Hematopoietic multipotent progenitor cell treated with erythropoietin and hydrocortisone succinate and interleukin-3 and kit ligand, for 15 days (in vitro differentiated cells): ENCODE measurements at regions not wholly inside any gene's neighbourhood (a gene's known extent, or its start where the extent isn't known, plus 50 kb on each side); places are given as distances from the start of the nearest gene placed in this dataset.

Experiments used
- DNase-seq: peaks from one replicate; pipeline ENCODE4 v3.0.0-alpha.2; 2015; ENCODE audit warnings: low spot score

DNA sequence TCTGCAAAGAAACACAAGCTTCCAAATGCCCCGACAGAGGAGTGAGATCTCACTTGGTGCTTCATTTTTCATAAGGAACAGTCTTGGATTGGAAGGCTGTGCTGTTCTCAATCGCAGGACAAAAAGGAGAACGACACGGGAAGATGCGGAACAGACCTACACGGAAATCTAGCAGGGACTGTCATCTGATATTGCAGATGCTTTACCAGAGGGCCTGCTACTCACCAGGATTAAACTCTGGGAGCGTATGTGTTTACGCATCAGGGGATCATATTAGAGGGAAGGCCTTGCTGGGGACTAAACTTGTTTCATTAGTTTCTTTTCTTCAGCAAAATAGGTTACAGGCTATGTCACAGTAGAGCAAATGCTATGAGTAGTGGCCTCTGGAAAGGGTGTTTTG lies 82.8 kb upstream of the EEPD1 start:
- no peak for DNase-seq

DNA sequence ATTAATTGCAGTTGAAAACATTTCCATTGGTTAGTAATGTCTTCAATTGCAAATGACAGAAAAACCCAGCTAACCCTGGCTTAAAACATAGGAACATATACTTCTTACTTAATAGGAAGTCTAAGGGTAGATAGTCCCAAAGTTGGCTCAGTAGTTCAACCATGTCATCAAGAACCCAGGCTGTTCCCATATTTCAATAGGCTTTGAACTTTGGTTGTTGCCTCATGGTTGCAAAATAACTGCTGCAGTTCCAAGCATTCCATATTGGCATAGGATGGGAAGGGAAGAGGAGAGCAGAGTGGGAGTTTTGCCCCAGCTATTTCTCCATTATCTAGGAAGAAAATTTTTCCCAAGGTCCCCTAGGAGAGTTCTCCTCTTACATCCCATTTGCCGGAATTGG lies 81.4 kb upstream of the EEPD1 start:
- DNase-seq: no peak

DNA sequence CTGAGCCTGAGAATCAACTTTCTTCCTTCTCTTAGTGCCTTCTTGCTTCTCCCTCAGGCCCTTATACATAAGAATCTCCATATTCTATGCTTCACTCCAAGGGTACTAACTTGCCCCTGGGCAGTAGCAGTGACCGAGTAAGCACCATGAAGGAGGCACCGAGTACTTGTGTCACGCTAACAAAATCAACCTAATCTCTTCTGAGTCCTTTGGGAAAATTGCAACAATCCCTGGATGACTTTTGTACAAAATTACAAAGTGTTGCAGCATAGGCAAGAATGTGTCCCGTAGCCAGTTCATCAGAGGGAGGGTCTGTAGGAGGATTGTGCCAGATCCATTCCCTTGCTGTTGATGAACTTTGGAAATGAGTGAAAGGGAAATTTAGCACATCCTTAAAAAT lies 80.4 kb upstream of the EEPD1 start:
- DNase-seq: no peak

DNA sequence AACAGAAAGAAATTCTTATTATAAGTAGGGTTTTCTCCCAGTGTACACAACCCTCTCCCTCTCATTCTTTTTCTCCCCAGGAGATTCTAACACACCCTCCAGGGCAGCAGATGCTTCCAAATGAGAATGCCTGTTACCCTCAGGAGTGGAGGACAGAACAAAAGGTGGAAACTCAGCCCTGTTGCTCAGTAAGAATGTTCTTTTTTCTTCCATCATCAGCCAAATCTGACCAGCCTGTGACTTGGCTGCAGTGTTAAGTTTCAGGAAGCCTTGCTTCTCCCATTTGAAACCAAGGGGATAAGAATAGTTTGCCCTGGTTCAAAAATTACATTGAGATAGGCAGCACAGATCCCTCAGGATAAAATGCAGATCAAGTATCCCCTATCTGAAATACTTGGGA lies 77.5 kb upstream of the EEPD1 start:
- no peak for DNase-seq

DNA sequence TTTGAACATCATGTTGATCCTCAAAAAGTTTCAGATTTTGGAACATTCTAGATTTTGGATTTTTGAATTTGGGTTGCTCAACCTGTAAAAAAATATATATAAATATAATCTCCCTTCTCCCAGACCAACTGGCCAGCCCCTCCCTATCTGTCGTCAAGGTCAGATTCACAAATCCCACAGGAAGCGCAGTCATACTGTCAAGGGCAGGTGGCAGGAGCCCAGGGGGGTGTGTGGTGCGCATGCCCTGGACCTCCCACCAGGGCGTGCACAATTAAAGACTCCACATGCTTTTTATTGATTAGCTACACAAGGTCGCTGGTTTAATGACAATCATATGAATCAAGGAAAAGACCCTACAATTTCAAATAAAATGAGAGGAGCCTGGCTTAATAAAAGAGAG lies 77.0 kb upstream of the EEPD1 start:
- DNase-seq: no peak

DNA sequence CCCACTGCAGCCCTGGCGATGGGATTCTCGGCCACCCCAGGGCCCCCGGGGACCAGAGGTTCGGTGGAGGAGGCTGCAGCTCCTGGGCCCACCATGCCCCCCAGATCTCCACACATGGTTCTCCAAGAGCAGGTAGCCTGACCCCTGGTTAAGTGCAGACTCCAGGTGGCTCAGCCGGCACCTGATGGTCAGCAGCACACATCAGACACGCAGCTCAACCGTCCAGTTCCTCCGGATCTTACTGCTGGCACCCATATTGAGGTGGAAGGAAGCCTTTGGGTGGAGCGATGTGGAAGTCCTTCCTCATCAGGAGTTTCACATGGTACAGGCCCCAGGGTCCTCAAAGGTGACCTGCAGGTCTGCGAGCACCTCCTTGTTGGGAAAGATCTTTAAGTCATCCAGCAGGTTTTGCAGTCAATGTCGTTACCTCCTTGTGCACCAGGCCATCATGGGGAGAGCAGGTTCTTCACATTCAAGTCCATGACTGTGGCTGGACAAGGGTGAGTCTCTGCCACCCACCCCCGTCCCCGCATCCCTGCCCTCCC lies 74.2 kb upstream of the EEPD1 start:
- DNase-seq: no peak

DNA sequence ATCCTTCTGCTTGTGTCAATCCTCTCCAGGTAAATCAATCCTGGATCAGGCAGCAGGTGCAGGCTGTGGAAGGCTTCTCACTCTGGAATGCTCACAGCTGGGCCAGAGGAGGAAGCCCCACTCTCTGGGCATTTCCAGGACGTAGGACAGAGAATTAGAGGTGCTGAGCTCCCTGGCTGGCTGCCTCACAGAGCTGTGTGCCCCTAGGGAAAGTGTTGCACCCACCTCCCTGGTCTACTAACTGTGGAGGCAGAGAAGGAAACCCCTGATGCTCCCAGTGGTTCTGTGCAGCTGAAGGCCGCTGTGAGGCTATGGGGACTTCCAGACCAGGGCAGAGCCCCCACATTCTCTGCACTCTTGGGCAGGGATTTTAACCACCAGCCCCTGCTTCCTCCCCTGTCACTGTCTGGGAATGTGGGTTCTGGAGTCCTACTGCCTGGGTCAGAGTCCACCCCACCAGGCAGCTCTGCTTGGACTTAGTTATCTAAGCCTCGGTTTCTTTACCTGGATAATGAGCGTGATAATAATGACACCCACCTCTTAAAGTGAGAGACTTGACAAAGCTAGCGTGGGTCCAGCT lies 73.5 kb upstream of the EEPD1 start:
- DNase-seq: no peak

DNA sequence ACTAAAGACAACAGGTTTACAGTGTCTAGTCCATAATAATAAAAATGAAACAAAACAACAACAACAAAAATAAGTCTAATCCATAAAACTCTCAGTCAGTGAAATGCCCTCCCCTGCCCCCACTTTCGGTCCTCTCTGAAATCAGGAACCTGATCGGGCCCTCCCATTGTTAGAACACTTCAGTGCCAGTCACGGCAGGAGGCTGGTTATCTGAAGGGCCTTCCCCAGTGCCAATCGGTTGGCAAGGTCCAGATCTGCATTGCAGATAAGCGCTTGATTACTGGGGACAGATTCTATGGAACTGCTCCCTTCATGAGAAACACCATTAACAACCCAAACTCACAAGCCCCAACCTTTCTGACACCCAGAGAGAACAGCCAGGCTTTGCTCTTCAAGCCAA lies 72.2 kb upstream of the EEPD1 start:
- no peak for DNase-seq

DNA sequence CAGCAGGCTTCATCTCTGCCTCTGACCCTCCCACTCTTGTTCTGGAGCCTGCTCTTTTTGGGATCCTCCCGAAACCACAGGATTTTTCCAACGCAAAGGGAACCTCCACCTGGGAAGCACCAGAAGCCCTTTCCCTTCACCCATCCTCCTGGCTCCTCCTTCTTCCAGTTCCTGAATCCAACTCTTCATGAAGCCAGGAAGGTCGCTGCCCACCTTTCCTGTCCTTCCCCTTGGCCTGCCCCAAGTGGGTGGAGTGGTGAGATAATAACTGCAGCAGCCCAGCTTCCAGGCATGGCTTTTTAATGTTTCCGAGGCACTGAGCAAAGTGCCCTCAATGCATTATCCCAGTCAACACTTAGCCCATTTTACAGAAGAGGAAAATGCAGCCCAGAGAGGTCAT lies 70.8 kb upstream of the EEPD1 start:
- DNase-seq: no peak

DNA sequence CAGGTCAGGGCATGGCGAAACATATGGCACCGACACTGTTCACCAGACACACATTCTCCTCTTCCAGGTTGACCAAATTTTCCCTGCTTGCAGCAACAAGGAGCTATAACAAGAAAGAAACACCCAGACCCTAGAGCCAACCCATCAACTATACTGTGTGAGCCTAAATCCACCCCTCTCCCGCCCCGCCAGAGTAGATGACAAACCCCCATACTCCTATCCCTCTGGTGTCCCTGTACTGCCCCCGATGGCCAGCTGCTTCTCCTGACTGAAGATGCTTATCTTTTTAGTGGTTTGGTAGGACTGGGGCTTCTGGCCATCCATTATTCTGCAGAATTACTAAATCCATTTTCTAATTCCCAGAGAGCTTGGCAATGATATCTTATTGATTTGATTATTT lies 70.1 kb upstream of the EEPD1 start:
- DNase-seq: no peak

DNA sequence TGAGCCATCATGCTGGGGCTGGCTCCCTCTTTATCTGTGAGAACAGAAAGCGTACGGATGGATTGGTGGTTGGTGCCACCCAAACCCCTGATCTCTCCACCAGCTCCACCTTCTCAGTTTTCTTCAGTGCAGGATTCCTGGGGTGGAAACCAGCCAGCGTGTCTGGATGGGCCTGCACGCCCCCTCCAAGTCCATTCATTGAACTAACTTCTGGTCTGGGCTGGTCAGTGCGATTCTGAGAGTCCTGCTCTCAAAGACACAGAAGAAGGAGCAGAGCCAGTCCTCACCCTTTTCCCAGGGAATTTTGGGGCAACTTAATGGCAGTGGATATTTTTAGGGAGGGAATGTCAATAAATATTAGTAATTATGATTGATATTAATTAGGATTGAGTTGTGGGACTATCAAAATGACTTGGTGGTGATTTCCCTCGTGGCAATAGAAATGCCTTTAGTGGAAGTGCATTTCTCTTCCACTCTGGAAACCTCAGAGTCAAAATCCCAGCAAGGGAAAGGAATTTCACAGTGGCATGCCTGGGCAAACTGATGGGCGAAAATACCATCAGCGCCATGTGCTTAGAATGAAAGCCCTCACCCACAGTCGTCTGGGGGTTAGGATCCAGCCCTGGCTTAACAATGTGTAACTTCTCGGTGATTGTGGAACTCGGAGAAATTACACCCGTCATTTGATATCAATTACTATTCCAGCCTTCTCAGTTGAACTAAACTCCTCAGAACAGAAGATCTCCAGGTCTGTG lies 69.3 kb upstream of the EEPD1 start:
- no peak for DNase-seq

DNA sequence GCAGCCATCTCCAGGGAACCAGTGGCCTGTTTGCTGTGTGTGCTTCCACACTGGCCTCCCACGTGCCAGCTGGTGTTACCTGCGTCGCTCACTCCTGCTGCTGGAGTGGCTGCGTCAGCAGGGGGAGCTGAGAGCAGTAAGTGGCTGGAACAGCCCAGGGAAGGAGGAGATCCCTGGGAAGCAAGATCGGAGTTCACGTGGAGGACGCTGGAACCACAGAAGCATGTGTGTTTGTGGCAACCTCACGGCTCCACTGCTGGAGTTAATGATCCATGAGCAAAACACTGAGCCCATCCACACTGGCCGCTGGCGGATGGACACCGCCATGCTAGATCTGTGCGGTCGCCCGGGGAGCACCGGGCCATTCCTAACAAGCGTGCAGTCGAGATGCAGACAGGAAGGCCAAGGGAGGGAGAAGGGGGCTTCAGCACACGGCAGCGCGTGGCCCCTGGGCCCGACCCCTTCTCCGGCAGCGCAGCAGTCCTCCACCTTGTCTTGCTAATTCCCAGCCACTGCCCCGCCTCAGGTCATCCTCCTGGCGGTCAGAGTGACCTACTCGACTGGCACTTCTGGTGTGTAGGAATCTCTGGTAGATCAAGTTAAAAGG lies 68.5 kb upstream of the EEPD1 start:
- DNase-seq: no peak

DNA sequence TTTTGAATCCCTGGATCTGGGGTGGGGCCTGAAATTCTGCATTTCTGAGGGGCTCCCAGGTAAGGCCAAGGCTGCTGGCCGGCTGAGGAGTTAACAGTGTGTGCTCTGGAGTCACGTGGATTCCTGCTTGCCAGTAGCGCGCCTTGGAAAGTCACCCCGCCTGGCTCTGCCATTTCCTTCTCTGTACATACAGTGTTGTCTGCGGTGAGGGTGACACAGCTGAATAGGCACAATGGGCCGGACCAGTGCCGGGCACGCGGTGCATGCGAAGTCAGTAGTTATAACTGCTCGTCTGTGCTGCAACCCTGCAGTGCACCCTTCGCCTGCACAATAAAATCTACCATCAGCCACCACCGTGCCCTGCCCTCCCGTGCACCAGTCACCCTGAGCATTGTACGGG lies 68.0 kb upstream of the EEPD1 start:
- no peak for DNase-seq

DNA sequence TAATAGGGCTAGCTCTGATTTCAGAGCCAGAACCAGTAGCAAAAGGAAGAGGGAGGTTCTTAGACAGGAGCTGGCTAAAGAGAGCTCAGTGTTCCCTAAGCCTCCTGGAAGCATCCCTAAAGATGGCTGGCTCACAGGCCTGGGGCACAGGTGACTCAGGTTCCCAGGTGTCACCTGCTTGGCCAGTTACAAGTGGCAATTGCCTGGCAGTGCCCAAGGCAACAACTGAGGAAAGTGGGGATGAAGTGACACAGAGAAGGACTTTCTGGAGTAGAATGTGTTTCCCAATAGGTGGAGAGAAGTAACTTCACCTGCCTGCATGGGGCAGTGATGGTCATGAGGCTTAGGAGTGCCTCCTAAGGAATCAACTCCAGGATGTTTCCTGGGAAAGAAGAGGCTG lies 66.5 kb upstream of the EEPD1 start:
- DNase-seq: no peak

DNA sequence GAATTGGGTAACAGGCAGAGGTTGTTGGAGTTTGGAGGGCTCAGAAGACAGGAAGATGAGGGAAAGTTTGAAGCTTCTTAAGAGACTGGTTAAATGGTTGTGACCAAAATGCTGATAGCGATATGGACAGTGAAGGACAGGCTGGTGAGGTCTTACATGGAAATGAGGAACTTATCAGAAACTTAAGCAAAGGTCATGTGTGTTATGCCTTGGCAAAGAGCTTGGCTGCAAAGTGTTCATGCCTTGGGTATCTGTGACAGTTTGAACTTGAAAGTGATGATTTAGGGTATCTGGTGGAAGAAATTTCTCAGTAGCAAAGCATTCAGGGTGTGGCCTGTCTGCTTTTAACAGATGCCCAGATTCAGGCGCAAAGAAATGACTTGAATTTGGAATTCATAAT lies 64.5 kb upstream of the EEPD1 start:
- no peak for DNase-seq

DNA sequence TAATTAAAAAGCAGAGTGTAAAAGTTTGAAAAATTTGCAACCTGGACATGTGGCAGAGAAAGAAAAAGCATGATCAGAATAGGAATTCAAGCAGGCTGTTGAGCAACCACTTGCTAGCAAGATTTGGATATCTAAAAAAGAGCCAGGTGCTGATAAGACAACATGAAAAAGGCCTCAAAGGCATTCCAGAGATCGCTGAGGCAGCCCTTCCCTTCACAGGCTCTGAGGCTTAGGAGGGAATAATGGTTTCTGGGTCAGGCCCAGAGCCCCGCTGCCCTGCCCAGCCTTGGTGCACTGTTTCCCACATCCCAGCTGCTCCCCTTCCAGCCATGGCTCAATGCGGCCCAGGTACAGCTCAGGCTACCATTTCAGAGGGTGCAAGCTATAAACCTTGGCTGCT lies 64.1 kb upstream of the EEPD1 start:
- no peak for DNase-seq

DNA sequence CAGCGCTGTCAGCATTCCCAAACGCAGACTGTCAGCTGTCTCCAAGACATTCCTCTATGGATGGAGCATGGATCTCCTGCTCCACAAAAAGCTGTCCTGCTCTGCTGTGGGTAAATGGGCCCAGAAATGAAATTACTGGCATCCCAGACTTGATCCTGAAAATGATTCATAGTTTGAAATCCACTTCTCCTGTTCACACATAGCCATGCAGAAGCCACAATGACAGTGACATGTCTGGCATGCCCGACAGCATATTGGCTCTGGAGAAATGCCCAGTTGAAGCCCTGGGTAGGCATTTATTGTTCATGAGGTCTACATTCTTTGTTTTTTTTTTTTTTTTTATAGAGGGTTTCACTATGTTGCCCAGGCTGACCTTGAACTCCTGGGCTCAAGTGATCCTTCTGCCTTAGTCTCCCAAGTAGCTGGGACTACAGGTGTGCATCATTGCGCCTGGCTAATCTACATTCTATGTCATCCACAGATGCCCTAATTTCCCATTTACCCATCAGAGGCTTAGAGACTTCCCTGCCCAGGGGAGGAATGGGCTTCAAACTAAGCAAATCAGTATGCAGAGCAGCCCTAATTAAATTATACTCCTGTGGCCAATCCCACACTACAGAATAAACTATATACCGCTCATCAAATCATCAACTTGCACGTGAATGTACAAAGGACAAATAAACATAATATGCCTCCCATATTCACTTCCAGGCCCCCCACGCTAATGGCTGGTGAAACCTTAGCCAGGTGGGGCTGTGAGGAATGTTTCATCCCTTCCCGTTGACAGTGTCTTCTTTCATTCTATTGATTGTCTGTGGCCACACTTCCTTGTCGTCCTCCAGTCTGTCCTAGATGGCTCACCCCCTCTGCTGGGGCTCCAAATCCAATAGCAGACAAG lies 61.8 kb upstream of the EEPD1 start:
- DNase-seq: no peak

DNA sequence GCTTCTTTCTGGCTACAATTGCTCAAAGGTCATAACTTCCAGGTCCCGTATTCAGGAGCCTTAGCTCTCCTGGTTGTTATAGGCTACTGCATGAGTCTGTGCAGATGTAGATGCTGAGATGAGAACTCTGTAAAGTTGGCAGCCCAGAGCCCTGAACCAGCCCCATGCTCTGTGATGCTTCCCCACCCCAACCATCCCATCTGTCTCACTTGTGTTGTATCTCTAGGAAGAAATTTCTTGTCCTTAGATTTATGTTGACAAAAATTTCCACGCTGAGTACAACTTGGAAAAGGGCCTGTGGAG lies 61.2 kb upstream of the EEPD1 start:
- no peak for DNase-seq

DNA sequence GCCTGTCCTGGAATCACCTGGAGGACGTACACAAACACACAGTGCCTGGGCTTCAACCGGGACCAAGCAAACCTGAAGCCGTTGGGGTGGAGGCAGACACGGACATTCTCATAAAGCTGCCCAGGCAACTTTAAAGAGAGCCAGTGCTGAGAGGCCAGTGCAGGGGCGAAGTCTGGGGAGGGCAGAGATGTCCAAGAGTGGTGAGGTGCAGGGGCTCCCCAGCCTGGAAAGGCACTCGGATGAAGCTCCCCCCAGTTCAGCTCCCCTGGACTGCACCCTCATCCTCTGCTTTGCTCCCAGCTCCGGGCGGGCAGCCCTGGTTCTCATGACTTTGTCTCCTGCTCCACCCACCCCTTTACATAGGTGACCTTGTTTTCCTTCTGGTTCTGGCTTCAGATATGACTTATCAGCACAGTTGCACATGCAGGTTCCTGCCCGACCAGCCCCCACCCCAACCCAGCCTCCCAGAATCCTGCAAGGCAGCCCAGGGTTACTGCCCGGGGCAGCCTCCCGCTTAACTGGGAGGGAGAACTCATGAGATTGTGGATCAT lies 60.8 kb upstream of the EEPD1 start:
- no peak for DNase-seq

DNA sequence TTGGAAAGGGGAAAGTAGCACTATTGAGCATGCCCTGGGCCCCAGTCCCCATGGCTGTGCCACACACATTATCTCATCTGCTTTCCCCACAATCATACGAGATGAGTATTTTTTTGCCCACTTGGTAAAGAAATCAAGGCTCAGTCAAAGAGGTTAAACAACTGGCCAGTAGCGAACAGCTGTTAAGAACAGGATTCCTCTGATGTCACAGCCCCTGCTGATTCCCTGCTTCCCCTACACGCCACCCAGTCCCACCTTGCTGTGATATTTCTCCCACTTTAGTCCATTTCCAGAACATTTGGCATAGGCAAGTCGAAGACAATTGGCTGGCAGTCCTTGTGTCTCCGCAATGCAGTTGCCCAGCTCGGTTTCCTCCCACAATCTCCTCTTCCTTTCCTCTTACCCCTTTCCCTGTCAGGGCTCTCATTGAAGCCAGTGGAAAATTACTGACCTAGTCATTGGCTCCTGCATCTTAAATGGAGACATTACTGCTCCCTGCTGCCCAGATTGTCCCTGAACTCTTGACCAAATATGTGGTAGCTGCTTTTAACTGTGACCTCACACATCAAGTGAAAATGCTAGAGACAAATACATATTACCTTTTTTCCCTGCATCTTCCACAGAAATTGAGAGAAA lies 56.5 kb upstream of the EEPD1 start:
- DNase-seq: no peak

DNA sequence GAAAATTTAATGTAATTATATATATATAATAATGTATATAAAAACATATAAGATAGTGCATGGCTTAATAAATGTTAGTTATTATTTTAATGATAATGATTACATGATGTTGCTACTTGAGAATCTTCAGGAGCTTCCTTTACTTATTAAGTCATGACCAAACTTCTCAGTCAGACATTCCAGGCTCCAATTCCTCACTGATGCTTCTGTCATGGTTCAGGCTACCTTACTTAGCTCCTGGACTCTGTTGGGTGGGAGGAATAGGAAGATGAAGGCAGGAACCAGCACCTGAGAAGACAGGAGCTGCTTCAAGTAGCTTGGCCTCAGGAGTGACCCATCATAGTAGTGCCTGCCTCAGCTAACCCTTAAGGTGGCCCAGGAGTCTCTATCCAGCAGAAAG lies 55.0 kb upstream of the EEPD1 start:
- no peak for DNase-seq

DNA sequence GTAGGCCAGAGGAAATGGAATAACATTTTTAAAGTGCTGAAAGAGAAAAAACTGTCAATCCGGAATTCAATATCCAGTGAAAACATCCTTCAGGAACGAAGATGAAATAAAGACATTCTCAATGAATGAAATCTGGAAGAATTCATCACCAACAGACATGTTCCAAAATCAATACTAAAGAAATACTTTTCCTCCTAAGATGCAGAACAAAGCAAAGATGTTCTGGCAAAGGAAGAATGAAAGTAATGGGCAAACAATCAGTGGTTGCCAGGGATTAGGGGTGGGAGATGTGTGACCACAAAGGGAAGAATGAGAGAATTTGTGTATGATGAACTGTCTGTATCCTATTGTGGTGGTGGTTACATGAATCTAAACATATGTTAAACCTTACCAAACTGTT lies 52.8 kb upstream of the EEPD1 start:
- DNase-seq: no peak
